ENCODE measurements at regions not wholly inside any gene's neighbourhood (a gene's known extent, or its start where the extent isn't known, plus 50 kb on each side); places are given as distances from the start of the nearest gene placed in this dataset.

DNA sequence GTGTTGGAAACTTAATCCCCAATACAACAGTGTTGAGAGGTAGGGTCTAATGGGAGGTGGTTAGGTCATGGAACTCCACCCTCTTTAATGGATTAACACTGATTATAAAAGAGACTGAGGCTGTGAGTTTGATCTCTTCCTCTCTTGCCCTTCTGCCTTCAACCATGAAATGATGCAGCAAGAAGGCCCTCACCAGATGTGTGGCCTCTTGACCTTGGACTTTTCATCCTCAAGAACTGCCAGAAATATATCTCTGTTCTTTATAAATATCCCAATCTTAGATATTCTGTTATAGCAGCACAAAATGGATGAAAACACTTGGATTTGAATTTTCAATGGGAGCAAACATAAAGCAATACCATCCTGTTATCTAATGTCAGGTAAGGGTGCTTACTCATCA, 67.6 kb downstream of the NMUR2 start:
- DNase-seq (ENCODE audit: low read depth), result no peak

DNA sequence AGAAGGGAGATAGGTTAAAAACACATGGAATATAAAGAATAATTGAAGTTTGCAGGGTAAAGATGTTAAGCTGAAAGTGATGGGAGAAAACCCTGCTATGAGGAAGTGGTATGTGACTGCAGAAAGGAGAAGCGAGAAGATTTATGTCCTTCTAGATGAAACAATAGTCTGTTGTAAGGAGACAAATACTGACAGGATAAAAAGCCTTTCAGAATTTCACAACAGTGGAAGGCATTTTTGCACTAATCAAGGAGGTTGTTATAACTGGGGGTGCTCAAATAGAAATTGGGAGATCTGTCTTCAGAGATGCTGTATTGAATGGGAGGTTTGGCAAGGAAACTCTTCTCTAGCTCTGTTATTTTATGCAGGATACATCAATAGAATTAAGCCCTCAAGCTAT, 69.6 kb downstream of the NMUR2 start:
- no peak for DNase-seq (ENCODE audit: low read depth)

DNA sequence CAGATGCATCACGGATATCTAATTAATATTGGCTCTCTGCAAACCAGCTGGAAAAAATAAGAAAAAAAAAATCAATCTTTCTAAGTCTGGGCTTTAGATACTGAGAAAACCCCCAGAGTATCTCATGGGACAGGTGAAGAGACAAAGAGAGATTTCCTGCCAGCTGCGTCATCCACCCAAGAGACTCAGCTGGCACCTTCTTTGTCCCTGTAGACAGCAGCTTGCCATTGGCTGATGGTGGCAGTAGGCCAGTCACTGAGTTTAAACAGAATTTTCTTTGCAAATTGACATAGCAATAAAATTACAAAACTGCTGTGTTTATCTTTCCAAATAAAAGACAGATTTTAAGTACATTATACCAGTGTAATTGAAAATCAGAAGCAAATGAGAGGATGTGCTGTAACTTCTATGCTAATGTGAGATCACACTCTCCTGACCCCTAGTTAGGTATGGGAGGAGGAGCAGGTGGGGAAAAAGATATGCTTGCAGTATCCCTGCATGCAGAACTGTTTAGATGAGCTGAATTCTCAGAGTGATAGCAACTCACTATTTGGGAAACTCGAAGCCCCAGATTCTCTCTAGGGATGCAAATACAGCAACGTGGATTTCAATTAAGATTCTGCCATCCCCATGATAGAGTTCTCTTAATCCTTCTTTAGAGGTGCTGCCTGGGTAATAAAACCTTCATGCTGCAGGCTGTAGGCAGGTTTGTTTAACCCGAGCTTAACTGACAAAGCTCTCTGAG, 72.2 kb downstream of the NMUR2 start:
- no peak for DNase-seq (ENCODE audit: low read depth)

DNA sequence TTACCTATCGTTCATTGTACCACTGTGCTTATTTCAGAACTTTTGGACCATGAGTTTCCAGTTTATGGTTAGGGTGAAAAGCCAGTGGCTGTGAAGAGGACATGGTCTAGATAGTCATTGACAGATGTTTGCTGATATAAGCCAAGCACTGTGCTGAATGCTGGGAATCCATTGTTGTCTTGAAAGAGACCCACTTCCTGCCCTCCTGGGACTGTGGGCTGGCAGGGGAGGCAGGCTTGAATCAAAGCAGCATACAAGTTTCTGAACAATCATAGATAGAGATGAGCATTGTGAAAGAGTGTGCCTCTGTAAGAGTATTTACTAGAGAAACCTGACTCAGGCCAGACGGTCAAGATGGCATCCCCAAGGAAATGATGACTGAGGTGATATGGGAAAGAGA, 73.4 kb downstream of the NMUR2 start:
- no peak for DNase-seq (ENCODE audit: low read depth)

DNA sequence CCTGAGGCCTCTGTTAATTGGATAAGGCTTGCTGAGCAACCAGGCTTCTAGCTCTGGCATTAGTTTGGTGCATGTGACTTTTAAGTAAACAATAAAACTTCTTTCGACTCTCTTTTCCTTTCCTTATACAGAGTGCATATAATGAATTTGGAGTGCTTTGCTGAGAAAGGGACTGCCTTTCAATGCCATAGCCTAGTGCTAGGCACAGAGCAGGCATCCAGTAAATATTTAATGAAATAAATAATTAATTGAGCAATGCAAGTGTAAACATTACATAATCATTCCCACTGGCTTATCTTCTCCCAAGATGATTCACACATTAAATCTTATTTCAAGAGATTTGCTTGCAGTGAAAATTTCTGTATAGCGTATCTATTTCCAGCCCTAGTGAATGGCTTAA, 74.1 kb downstream of the NMUR2 start:
- no peak for DNase-seq (ENCODE audit: low read depth)

DNA sequence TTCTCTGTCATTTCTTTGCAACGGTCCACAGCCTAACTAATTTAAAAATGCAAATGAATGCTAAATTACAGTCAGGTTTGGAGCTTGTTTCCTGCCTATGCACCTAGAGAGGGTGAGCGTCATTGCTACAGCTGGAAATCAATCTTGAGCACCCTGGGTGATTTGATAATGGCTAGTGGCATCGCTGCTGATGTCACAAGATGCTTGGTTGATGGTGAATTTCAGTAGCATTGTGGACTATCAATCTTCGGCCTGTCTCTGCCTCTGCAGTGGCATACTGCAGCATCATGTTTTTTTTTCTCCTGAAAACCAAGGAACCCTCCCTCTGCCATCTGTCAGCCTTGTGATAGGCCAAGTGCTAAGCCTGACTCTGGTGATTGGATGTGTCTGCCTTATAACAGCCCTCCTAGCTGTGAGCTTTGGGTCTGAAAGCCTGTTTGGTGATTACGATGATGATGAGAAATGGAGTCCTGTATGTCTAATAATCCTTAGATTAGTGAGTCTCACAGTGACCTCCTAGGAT, 75.3 kb downstream of the NMUR2 start:
- DNase-seq (ENCODE audit: low read depth), result no peak

DNA sequence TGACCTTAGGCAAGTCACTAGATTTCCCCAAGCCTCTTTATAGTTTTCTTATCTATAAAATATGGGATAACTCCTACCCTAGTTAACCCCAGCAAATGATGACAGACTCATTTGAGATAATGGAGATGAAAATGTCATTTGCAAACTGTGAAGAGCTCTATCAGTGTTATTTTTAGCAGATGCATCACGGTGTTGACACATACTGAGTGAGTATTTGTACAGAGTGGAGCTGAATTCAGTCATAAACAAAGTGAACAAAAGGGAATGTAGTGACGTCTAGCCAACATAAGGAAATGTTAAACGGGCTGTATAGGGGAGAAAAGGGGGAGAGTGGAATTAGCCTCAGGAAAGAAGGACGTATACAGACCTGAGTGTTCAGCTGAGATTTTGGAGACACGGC, 75.9 kb downstream of the NMUR2 start:
- no peak for DNase-seq (ENCODE audit: low read depth)

DNA sequence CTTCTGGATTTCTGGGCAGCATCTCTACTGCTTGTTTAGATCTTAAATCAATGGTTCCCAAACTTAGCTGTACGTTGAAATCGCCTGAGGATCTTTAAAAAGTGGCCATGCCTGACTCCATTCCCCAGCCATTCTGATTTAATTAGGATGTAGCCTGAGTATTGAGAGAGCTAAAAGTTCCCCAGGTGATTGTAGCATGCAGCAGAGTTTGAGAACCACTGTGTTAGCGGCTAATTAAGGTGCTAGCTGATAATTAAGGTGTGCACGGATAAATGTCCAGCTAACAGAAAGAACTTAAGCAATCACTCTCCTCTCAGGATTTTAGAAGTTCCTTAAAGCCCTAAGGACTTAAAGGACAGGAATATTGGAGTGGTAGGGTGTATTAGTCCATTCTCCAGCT, 89.1 kb downstream of the NMUR2 start:
- DNase-seq (ENCODE audit: low read depth), result no peak

DNA sequence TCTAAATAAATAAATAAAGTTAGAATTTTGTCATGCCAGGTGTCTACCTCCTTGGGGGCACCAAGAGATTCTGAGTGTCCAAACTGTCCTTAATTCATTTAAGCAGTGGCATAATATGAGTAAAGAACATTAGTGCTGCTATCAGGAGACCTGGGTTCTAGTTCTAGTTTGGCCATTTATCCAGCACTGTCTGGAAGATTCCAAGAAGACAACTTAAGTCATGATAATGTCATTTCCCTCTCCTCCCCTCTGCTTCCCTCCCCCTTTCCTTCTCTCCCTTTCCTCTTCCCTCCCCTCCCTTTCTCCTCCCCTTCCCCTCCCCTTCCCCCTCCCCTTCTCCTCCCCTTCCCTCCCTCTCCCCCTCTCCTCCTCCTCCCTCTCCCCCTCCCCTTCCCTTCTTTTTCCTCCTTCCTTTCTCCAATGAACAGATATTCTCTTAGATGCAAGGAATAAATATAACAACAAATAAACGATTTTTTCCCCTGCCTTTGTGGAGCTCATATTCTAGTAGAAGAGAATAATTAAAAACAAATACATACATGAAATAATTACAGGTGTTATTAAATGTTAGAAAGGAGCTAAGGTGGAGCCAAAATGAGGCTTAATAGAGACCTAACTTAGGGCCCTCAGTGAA, 90.8 kb downstream of the NMUR2 start:
- no peak for DNase-seq (ENCODE audit: low read depth)

DNA sequence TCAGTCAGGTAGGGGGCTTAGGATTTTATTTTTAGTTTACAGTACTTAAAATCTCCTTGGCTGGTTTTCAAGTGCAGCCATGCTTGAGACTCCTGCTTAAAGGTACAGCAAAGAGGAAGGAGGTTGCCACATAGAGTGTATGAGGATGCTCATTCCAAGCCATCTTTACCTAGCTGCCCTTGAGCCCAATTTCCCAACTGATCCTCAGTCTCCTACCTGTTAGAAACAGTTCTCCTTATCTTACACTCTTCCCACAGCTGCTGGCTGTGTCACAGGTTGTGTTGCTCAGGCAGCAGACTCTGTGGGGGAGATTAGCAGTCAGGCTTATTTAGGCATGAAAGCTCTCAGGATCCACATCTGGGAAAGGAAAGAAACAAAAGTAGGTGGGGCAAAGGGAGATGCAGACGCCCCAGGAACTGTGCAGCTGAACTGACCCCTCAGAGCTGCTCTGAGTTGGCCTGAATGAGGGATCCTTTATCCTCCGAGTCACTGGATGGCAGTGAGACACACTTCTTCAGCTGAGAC, 95.1 kb downstream of the NMUR2 start:
- DNase-seq (ENCODE audit: low read depth), result no peak

DNA sequence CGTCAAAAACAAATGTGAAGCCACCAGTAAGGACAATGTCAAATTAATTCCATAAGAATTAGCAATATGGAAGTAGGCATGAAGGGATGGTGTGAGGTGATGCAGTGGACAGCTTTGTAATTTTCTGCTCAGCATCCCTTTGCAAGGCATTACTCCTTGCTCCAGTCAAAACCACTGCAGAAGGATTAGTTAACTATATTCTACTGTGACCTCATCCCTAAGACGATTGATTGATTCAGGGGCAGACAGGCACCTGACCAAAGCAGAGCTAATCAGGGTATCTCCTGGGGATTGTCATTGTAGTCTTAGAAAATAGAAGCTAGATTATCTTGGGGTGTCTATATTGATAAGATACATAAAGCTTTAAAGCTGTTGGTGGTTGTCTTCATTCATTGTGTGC, 98.7 kb downstream of the NMUR2 start:
- DNase-seq (ENCODE audit: low read depth), result no peak

DNA sequence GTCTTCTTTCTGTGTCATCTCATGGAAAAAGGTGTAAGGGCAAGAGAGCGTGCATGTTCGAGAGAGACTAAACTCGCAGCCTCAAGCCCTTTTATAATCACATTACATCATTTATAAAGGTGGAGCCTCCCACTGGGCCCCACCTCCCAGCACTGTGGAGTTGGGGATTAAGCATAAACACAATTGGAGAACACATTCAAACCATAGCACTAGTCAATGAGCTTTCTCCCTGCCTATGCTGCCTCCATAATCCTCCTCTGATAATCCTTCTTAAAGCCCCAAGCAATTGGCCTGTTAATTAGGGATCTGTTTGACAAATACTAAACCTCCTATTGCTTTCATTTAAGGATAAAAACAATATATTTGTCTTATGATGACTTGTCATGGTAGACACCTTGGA, 99.6 kb downstream of the NMUR2 start:
- no peak for DNase-seq (ENCODE audit: low read depth)

DNA sequence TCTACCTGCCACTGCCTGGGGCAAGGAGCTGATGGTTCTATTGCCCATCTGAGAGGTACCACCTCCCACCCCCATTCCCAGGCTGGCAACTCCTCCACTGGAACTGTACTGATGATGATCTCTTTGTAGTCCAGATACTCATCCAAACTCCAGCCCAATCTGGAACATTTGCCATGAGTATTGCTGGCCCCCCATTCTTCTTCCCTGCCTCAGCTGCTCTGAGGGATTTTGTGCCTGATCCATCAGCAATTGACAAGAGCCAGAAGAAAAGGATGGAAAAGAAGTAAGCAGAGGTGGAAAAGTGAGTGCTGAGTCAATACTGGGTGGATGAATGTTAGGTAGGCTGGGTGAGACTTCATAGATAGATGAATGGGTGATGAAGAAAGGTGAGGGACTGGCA, 101.2 kb downstream of the NMUR2 start:
- no peak for DNase-seq (ENCODE audit: low read depth)

DNA sequence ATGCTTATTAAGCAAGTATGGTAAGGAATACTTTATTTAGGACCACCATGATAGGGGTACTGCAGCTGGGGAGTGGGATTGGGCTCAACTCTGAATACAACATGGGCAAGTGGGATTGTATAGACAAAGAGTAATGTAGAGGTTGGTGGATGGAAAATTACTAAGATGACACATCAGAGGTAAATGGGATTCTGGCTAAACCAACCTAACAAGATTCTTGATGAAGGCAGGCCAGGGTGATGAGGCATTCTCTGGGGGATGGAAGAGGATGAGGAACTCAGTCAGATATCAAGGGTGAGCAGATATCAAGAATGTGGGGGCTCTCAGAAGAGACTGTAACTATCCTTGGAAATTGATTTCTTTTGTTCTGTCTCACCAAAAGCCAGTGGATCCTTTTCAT, 107.2 kb downstream of the NMUR2 start:
- no peak for DNase-seq (ENCODE audit: low read depth)

DNA sequence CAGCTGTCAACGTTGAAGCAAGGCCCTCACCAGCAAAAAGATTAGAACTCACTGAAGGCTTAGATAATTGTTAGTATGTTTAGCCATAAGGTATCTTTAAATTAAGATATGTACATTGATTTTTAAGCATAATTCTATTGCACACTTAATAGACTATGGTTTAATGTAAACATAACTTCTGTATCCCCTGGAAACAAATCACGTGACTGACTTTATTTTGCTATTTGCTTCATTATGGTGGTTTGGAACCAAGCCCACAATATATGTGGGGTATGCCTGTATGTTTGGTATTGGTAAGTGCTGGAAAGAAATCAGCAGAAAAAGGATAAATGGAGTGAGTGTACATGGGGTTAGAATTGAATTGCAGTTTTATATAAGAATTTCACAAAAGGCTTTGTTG, 111.9 kb downstream of the NMUR2 start:
- no peak for DNase-seq (ENCODE audit: low read depth)

DNA sequence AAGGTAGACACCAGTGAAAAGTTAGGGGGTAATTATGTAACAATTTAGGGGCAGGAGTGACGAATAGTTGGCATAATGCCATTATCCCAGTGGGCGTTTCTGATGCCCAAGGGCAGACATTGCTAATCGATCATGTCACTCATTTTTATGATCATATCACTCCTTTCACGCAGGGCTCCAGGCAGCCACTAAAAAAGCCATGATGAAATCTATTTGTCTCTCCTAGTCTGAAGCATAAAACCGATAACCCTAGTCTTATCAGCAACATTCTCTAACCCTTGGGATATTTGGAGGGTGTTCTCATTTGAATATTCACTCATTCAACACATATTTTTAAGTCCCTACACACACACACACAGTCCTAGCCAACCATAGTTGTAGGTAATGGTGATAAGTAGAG, 114.9 kb downstream of the NMUR2 start:
- no peak for DNase-seq (ENCODE audit: low read depth)

DNA sequence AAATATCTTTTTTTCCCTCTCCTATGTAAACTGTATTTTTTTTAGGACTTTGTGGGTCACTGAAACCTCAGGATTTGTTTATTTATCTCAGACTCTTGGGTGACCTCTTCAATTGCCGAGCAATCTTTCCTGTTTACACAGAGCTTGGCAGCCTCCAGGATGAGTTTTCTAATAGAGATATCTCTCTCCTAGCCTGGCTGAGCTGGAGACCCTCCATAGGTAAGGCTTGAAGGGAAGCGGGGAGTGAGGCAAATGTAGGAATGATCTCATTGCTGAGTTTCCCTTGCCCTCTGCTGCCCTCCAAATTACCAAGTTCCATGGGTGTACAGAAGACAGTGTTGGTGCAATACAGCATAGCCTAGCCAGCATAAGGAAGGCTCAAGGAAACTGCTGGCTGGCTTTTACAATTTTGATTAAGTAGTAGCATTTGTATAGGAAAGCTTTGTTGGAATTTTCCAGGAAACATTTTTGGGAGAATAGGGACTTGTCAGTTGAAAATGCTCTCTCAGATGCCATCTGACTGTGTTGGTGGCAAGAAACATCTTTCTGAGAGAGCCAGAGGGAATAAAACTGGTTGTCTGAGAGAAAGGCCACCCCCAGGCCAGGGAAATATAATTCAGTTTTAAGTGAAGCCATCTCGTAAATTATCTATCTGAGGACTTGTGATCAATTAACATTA, 116.0 kb downstream of the NMUR2 start:
- no peak for DNase-seq (ENCODE audit: low read depth)

DNA sequence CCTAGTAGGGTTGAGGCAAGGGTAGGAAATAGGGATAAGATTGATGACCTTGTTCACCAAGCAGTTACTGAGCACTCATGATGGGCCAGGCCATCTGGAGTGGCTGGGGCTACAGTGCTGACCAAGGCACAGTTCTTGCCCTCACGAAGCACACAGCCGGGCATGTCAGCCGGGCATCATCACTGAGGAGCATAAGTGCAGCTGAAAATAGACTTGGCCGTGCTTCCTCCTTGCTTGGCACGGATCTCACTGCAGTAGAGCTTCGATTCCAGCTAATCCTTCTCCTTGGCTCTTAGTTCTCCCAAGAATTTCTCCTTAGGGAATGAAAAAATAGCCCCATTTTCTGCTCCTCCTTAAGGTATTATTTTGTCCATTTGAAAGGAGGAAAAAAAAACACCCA, 116.6 kb downstream of the NMUR2 start:
- no peak for DNase-seq (ENCODE audit: low read depth)

DNA sequence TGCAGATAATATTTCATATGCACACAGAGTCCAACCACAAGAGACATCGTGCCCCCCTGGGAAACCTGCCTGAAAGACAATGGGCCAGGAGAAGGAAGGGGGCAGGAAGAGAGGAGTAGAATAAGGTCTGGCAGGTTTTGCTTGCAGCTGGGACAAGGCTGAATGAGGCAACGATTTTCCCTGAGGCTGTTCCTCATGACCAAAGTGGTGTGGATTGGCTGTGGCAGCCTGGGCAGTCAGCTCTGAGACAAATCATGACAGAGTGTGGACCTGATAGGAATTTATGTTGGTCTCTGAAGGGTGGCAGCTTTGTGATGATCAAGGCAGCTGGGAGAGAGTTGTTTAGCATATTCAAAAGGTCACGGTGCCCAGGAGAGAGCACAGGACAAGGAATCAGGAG, 119.3 kb downstream of the NMUR2 start:
- DNase-seq (ENCODE audit: low read depth), result no peak

DNA sequence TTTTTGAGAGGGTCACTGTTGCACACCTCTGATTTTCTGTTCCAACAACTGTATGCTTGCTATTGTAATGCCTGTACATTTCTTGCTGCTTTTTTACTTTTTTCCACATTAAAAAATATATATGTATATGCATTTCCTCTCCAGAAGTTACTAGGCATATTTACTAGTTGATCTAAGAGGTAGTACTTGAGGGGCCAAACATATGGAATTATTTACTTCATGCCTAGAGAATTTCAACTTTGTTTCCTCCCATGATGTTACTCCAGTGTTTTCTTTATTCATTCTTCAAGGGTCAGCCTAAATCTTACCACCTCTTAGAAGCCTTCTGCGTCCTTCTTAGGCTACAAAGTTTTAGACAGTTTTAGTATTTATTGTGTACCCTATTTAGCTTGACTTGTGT, 122.7 kb downstream of the NMUR2 start:
- no peak for DNase-seq (ENCODE audit: low read depth)

DNA sequence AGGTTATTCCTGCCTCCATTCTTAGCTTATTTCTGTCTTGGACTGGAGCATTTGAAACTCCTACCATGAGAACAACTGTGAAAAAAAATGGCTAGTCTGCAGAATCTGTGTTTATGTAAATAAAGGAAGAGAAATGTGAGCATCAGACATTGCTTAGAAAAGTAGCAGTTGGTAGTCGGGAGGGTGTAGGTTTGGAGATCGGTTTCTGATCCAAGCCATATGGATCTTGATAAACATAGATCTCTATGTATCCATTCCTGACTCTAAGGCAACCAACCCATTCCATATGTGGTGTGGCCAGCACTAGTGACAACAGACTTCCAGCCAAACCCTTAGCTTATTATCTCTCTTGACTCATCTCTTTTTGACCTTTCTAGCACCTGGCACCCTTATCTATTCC, 127.1 kb downstream of the NMUR2 start:
- DNase-seq (ENCODE audit: low read depth), result no peak

DNA sequence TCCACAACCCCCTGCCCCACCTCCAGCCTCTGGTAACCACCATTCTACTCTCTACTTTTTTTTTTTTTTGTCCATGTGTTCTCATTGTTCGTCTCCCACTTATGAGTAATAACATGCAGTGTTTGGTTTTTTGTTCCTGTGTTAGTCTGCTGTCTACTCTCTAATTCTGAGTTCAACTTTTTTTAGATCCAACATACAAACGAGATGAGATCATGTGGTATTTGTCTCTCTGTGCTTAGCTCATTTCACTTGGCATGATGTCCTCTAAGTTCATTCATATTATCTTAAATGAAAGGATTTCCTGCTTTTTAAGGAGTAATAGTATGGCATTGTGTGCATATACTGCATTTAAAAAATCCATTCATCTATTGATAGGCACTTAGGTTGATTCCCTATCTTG, 130.9 kb downstream of the NMUR2 start:
- no peak for DNase-seq (ENCODE audit: low read depth)

DNA sequence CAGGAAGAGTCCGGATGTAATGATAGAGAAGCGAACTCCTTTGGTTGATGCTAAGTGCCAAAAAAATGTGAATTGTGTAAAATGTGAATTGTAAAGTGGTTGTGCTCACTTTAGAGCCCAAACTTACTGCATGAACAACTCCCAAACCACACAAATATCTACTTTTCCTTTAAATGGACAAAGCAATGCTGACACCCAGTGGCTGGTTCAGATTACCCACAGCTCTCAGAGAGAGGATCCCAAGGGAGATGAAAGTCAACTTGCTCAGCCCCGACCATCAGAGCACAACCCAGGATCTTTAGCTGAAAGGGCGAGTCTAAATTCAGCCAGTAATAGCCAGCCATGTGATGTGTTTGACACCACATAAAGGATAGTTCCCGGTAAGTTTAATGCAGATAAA, 133.7 kb downstream of the NMUR2 start:
- no peak for DNase-seq (ENCODE audit: low read depth)

Data from stimulated activated CD8-positive, alpha-beta memory T cell treated with anti-CD3 and anti-CD28 coated beads, Interleukin-15, amount 100 ng/mL, for 1 hour (primary cell).